Kidney tubule cell (primary cell): ENCODE measurements at regions not wholly inside any gene's neighbourhood (a gene's known extent, or its start where the extent isn't known, plus 50 kb on each side); places are given as distances from the start of the nearest gene placed in this dataset.
"Not testable (repeated sequence)": the region's sequence is repeated elsewhere in the genome, so short reads cannot be mapped to it uniquely, and the experiment has no call there.

Source experiments
- DNase-seq: peaks from one replicate; pipeline ENCODE4 v3.0.0-alpha.2; 2018; ENCODE audit warnings: low spot score

- no peak for DNase-seq
Measured at GRCh38 chr6:11326116-11326515, 93.6 kb upstream of the NEDD9 start.

- no peak for DNase-seq
Measured at GRCh38 chr6:11324453-11325015, 92.1 kb upstream of the NEDD9 start.

DNA sequence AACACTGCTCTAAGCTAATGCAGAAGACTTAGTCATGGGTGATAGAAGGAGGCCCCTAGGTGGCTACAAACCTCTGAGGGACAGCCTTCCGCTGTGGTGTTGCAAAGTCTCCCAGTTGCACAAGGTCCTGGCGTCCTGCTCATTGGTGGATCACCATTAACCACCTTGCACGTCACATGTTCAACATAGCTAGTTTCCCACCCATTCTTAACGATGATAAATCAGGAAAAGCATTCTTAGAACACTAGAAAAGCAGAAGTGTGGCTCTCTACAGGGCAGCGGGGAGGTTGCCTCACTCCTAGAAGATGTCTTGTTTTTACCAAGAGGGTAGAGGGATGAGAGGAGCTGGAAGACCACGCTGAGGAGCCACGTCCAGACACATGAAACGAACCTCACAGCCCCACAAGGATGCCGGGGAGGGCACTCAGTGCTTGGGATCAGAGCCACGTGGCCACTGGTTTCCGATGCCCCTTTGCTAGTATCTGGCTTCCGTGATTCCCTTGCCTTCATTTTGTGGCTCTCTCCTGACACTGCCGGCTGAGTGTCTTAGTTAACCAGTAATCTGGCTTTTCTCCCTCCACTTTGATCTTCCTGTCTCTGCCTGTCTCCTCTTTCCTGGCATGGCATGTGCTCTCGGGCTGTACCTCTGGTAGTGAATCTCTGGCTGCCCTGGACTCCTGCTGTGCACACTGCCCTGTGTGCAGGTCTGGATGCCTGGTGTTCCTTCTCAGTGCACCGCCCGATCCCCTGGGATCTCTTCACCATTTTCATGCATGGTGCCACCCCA lies 91.4 kb upstream of the NEDD9 start:
- peak; percentile 63 for DNase-seq

DNA sequence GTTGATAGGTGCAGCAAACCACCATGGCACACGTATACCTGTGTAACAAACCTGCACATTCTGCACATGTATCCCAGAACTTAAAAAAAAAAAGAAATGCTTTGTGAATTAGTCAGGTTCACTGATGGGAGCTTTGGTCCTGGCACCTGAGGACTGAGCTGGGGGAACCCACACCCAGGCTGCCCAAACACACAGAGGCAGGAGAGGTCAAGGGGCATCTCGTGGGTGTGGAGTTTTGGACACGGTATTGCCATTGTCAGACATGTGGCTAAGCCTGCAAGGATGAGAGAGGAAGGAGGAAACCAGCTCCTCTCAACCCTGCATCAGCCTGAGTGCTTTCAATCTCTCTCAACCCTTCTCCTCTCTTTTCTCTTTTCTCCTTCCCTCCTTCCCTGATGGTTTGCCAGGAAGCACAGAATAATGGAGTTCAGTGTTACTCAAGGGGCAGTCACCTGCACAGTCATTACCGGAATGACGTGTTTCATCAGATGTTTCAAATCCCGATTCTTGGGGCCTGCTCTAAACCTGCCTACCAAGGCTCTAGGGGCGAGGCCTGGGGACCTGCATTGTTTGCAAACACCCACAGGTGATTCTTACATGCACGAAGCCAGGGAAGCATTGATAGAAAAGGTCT lies 89.9 kb upstream of the NEDD9 start:
- DNase-seq: peak; percentile 64

DNA sequence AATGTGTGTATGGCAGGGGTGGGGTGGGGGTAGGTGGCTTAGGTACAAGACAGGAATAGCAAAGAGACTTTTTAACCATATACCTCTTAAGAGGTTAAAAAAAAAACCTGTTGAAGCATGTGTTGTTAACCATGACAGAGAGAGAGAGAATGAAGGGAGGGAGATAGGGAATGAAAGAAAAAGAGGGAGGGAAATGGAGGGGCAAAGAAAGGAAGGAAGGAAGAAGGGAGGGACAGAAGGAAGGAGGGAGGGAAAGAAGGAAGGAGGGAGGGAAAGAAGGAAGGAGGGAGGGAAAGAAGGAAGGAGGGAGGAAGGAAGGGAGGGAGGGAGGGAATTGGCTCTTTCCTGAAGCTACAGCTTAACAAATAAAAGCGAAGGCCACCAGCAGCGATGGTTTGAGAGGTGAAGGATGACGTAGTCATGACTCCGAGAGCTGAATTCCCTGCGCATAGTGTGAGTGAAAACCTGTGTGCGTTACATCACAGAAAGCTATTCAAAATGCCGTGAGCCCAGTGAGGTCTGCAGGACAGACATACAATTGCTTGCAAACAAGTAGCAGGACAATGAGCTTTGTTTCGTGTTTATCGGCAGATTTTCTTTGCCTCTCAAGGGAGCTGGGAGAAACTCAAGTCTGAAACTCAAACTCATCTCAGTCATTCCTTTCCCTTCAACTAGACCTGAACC lies 88.6 kb upstream of the NEDD9 start:
- no peak for DNase-seq

DNA sequence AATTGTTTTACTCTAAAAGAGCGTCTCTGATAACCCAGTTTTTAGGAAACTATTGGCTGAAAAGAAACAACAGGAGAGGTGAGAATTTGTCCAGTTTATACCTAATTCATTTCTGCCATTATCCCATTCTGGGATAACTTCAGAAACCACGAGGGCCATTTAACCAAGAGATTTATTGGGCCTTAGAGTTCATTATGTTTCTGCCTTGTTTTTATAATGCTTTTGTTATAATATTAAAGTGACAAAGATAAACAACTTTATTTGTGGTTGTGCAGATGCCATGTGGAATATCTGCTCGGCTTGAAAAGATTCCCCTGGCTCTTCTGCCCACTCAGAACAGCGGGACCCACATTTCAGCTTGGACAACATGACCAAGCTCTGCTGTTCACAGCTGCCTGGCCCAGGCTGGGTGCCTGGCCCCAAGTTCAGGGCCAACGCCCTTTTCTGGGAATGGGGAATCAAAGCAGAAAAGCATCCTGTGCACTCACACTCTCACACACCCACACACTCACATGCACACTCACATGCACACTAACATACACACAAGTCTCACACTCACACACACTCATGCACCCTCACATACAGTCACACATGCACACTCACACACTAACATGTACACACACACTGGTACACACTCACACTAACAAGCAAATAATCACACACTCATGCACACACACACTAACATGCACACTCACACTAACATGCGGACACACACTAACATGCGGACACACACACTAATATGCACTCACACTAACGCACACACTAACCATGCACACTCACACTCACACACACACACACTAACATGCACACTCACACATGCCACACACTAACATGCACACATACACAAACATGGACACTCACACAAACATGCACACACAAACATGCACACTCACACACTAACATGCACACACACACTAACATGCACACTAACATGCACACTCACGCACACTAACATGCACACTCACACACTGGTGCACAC lies 86.7 kb upstream of the NEDD9 start:
- DNase-seq: peak; percentile 22

DNA sequence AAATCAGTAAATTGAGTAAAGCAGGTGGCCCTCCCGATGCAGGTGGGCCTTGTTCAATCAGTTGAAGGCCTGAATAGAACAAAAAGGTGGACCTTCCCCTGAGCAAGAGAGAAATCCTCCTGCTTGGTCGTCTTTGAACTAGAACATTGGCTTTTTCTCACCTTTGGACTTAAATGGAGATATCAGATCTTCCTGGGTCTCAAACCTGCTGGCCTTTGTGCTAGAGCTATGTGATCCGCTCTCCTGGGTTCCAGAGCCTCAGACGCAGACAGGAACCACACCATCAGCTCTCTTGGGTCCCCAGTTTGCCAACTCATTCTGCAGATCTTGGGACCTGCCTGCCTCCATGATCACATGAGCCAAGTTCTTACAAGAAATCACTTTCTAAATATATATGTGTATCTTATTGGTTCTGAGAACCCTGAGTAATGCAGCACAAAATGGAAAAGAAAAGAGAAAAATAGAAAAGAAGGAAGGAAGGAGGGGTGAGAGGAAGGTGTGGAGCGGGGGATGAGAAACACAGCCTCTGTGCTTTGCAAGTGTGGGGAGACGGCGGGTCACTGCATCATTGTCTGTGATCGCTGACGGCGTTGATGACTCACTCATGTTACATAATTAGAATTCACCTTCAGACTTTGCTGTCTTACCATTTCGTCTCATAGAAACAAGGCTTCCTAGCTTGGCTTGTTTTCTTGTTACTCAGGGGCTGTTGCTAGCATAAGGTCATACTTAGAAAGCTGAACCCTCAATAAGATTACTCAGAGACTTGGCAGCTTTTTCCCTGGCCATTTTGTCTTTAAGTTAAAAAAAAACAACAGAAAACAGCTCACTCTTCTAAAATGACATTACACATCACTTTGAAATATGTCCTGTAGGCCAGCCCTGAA lies 85.7 kb upstream of the NEDD9 start:
- DNase-seq: peak; percentile 100

DNA sequence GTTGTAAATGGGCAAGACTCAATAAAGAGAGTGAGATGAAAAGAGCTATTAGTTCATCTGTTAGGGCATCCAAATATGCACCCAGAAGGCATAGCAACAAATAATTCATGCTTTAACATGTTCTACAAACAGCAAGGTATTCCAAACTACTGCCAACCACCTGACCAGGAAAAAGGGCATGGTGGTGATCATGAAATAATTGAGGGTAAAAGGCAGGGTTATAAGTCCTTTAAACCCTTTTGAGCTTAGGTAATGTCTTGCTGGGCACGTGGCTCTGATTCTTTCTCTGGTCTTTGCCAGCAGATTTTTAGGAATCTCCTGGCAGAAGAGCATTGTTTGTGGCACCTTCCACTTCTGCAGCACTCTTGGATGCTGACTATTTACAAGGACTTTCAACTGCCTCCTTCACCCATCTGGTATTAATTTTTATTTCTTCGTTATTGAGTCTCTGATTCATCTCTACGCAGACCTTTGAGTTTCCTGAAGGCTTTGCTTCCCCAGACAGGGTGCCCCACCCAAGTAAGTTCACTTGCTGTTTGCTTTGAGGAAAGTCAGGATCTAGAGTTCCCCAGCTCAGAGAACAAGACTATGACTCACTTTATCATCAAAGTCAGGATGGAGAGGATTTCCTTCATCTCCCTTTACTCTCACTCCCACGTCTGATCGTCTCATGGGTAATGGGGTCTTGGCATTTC lies 83.4 kb upstream of the NEDD9 start:
- peak; percentile 88 for DNase-seq

- no peak for DNase-seq
Measured at GRCh38 chr6:11313207-11313606, 80.7 kb upstream of the NEDD9 start.

- DNase-seq: no peak
Measured at GRCh38 chr6:11311970-11312369, 79.5 kb upstream of the NEDD9 start.

DNA sequence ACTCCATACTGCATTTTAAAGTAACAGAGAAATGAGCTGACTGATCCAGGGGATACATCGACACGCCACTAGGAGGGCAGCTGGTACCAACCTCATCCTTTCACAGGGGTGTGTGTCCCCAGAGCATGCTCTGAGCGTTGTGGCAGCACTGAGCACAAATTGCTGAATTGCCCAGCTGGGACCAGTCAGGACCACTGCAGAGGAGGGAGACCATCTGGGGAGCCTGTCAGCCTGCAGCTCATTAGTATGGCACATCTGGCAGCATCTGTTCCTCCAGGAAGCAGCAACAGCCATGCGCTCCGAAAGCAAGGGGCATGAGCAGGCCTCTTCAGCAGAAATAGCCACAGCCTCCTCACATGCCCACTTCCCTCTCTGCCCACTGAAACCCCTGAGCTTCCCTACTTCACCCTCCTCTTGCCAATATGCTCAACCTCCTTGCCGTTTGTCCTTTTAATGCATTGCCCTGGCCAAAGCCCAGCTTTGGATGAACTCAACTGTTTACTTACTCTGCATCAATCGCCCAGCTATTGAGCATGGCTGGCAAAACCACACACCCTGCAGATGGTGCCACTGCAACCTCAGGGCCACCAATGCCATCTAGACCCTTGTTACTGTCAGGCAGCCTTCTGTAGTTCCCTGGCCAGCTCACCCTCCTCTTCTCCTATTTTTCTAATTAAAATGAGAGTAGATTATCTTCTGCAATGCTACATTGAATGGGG lies 77.6 kb upstream of the NEDD9 start:
- DNase-seq: no peak

- DNase-seq: no peak
Measured at GRCh38 chr6:11307226-11307625, 74.8 kb upstream of the NEDD9 start.

GRCh38 chr6:11304946-11305345 lies 72.5 kb upstream of the NEDD9 start:
- no peak for DNase-seq

DNA sequence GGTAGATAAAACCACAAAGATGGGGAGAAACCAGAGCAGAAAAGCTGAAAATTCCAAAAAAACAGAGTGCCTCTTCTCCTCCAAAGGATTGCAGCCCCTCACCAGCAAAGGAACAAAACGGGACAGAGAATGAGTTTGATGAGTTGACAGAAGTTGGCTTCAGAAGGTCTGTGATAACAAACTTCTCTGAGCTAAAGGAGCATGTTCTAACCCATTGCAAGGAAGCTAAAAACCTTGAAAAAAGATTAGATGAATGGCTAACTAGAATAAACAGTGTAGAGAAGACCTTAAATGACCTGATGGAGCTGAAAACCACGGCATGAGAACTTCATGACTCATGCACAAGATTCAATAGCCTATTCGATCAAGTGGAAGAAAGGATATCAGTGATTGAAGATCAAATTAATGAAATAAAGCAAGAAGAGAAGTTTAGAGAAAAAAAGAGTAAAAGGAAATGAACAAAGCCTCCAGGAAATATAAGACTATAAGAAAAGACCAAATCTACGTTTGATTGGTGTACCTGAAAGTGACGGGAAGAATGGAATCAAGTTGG lies 67.5 kb upstream of the NEDD9 start:
- not testable (repeated sequence) for DNase-seq

DNA sequence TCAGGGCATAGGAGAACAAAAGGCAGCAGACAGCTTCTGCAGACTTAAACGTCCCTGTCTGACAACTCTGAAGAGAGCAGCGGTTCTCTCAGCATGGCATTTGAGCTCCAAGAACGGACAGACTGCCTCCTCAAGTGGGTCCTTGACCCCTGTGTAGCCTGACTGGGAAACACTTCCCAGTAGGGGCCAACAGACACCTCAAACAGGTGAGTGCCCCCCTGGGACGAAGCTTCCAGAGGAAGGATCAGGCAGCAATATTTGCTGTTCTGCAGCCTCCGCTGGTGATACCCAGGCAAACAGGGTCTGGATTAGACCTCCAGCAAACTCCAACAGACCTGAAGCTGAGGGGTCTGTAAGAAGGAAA lies 66.9 kb upstream of the NEDD9 start:
- DNase-seq: not testable (repeated sequence)

- DNase-seq: peak; percentile 52
Measured at GRCh38 chr6:11298651-11299420, 66.4 kb upstream of the NEDD9 start.

DNA sequence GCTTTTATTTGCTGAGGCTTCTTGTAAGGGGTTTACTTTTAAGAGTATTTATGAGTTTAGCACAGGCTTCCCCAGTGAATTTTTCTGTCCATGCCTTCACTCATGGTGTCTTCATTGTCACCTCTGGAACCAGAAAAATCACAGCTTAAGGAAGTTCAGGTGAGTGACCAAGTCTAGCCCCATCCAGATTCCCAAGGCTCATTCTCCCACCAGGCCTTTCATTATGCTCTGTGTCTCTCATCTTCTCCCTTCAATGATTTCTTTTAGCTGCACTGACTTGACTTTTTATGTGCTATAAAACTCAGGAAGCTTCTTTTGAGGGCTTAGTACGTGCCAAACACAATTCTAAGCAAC lies 64.9 kb upstream of the NEDD9 start:
- DNase-seq: no peak
